ENCODE measurements at regions not wholly inside any gene's neighbourhood (a gene's known extent, or its start where the extent isn't known, plus 50 kb on each side); places are given as distances from the start of the nearest gene placed in this dataset.

DNA sequence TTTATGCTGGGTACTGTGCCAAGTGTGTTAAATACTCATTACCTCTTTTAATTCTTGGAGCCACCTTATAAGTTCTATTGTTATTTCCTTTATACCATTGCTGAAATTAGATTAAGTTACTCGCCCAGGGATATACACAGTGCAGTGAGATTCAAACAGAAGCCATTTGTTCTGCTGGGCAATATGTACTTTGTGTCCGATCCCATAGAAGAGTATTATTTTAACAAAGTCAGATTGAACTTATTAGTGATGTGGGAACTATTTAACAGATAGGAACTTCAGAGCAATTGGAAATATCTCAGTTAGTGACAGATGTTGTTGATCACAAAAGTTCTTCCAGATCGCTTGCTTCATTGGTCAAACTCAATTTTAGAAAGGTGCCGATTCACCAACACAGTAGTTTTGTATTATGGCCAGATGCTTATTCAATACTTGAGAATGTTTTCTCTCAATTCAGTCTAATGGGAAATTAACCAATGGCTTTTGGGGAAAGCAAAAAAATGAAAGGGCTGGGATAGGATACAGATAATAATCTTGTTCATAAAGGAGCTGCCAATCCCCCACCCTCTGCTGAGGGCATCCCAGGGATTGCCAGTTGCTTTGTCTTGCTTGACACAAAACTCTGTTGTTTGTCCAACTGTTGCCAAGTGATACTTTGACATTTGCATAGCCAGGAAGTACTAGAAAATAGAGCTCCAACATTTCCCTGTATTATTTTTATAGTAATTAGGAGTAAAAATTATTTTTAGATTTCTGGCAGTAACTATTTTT lies 94.8 kb upstream of the SEMA6A start:
- Histone ChIP-seq H3K4me1 (ENCODE audit: control insufficient read depth in 3 of 3, insufficient read depth in 2 of 3, low read depth in 1 of 3, low read length in 2 of 3) (no peaks in the 10 kb centered on the region), H3K27ac (ENCODE audit: low read depth in 1 of 3, low read length in 2 of 3) (no peak overlapping the region), H3K36me3 (ENCODE audit: control insufficient read depth in 3 of 3, insufficient read depth in 2 of 3, low read depth in 1 of 3, low read length in 3 of 3) (no peaks in the 10 kb centered on the region), H3K4me3 (ENCODE audit: low read depth in 1 of 3, low read length in 3 of 3) (no peak overlapping the region), H3K9me3 (ENCODE audit: control insufficient read depth in 2 of 2, insufficient read depth in 1 of 2, low read depth in 1 of 2, low read length in 1 of 2) (no peaks in the 10 kb centered on the region), H3K27me3 (ENCODE audit: control insufficient read depth in 3 of 3, insufficient read depth in 3 of 3, low read length in 3 of 3) (no peaks in the 10 kb centered on the region)
- FAIRE-seq (no peak), DNase-seq (no peak)
- WGBS, 3 donors = 81 to 93% (median 93%) methylated on average over 4 of the region's 4 CpGs

DNA sequence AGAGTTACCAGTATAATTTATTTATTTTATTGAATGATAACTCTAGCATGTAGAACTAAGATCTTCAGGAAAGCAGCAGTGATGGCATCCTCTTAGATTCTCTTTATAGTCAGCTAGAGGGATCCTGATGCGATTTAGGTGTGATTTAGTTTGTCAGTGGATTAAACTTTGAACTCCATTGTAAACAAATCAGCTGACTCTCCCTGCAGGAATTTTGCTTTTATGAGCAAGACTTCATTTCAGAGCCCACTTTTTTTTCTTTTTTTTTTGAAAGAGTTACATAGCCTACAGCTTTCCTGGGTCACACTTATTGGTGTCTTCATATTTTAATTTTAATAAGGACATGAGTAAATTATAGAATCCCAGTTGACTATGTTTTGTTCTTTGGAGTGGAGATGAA lies 93.8 kb upstream of the SEMA6A start:
- no peaks in the 10 kb centered on the region for H3K27me3 ChIP-seq (ENCODE audit: control insufficient read depth in 3 of 3, insufficient read depth in 3 of 3, low read length in 3 of 3)
- no peak overlapping the region for H3K27ac ChIP-seq (ENCODE audit: low read depth in 1 of 3, low read length in 2 of 3)
- no peak for FAIRE-seq
- WGBS, 3 donors = 13 to 46% (median 37%) methylated on average over 1 of the region's 1 CpG
- H3K9me3 ChIP-seq (ENCODE audit: control insufficient read depth in 2 of 2, insufficient read depth in 1 of 2, low read depth in 1 of 2, low read length in 1 of 2) = no peaks in the 10 kb centered on the region
- peak in 1 of 2 donors; percentile 20 for DNase-seq
- no peaks in the 10 kb centered on the region for H3K36me3 ChIP-seq (ENCODE audit: control insufficient read depth in 3 of 3, insufficient read depth in 2 of 3, low read depth in 1 of 3, low read length in 3 of 3)
- no peak overlapping the region for H3K4me3 ChIP-seq (ENCODE audit: low read depth in 1 of 3, low read length in 3 of 3)
- H3K4me1 ChIP-seq (ENCODE audit: control insufficient read depth in 3 of 3, insufficient read depth in 2 of 3, low read depth in 1 of 3, low read length in 2 of 3) = no peaks in the 10 kb centered on the region

DNA sequence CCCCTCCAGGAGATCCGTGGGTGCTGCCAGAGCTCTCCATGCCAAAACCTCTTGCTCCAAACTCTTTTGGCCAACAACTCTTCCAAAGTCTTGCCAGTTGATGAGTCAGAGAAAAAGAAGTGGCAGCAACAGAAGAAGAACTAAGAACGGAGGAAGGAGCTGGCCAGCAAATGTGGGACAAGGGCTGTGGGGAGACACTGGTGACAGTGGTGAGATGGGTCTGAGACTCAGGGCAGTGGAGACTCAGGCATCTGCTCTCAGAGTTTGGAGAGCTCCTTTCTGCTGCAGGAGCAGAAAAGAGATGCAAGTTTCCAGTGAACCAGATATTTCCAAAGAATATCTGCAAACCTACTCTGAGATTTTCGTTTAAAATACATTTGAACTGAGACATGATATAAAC lies 92.3 kb upstream of the SEMA6A start:
- H3K27me3 ChIP-seq (ENCODE audit: control insufficient read depth in 3 of 3, insufficient read depth in 3 of 3, low read length in 3 of 3) = no peaks in the 10 kb centered on the region
- no peak overlapping the region for H3K27ac ChIP-seq (ENCODE audit: low read depth in 1 of 3, low read length in 2 of 3)
- H3K9me3 ChIP-seq (ENCODE audit: control insufficient read depth in 2 of 2, insufficient read depth in 1 of 2, low read depth in 1 of 2, low read length in 1 of 2) = peaks cover 0 to 1% of the 10 kb centered on the region in 2 donors
- no peak overlapping the region for H3K4me3 ChIP-seq (ENCODE audit: low read depth in 1 of 3, low read length in 3 of 3)
- no peaks in the 10 kb centered on the region for H3K36me3 ChIP-seq (ENCODE audit: control insufficient read depth in 3 of 3, insufficient read depth in 2 of 3, low read depth in 1 of 3, low read length in 3 of 3)
- FAIRE-seq = no peak
- H3K4me1 ChIP-seq (ENCODE audit: control insufficient read depth in 3 of 3, insufficient read depth in 2 of 3, low read depth in 1 of 3, low read length in 2 of 3) = no peaks in the 10 kb centered on the region
- no peak for DNase-seq
- 67 to 75% (median 75%) methylated on average over 3 of the region's 3 CpGs for WGBS, 3 donors

DNA sequence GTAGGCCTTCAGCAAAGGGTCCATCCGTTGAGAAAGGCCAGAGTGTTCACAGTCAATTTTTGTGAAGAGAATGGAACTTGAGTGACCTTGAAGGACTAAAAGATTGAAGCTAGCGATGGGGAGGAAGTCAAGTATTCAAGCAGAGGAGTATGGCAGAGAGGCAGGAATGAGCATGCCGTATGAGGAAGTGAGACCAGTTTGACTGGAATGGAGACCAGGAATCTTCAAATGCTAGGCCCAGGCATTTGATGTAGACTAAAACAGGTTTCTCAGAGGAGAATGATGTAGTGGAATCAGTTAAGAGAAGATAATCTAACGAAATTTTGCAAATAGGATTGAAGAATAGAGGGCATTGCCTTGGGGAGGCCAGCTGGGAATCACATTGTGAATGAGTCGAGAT lies 90.4 kb upstream of the SEMA6A start:
- Histone ChIP-seq H3K4me3 (ENCODE audit: low read depth in 1 of 3, low read length in 3 of 3) (no peak overlapping the region), H3K36me3 (ENCODE audit: control insufficient read depth in 3 of 3, insufficient read depth in 2 of 3, low read depth in 1 of 3, low read length in 3 of 3) (no peaks in the 10 kb centered on the region), H3K9me3 (ENCODE audit: control insufficient read depth in 2 of 2, insufficient read depth in 1 of 2, low read depth in 1 of 2, low read length in 1 of 2) (peaks cover 0 to 17% of the 10 kb centered on the region in 2 donors), H3K27me3 (ENCODE audit: control insufficient read depth in 3 of 3, insufficient read depth in 3 of 3, low read length in 3 of 3) (no peaks in the 10 kb centered on the region), H3K4me1 (ENCODE audit: control insufficient read depth in 3 of 3, insufficient read depth in 2 of 3, low read depth in 1 of 3, low read length in 2 of 3) (no peaks in the 10 kb centered on the region), H3K27ac (ENCODE audit: low read depth in 1 of 3, low read length in 2 of 3) (no peak overlapping the region)
- FAIRE-seq = no peak
- DNase-seq = no peak
- WGBS, 3 donors = 61 to 79% (median 69%) methylated on average over 5 of the region's 5 CpGs

DNA sequence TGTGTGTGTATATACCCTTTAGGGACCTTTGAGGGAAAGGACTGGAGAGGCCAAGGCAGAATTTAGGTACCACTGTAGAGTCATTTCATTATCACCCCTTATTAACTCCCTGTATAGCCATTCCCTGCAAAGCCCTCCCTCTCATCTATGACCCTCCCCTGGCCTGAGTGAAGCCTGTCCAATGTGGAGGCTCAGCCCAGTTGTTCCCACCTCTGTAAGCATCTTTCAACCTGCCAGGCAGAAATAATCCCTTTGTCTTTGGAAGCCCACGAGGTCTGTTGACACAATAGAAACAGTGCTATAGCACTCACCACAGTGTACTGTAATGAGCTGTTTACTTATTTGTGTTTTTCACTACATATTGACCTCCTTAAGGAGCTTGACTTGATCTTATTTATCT lies 88.5 kb upstream of the SEMA6A start:
- WGBS, 3 donors = 56 to 67% (median 58%) methylated on average over 1 of the region's 1 CpG
- Histone ChIP-seq H3K27me3 (ENCODE audit: control insufficient read depth in 3 of 3, insufficient read depth in 3 of 3, low read length in 3 of 3) (no peaks in the 10 kb centered on the region), H3K4me1 (ENCODE audit: control insufficient read depth in 3 of 3, insufficient read depth in 2 of 3, low read depth in 1 of 3, low read length in 2 of 3) (no peaks in the 10 kb centered on the region), H3K36me3 (ENCODE audit: control insufficient read depth in 3 of 3, insufficient read depth in 2 of 3, low read depth in 1 of 3, low read length in 3 of 3) (no peaks in the 10 kb centered on the region), H3K4me3 (ENCODE audit: low read depth in 1 of 3, low read length in 3 of 3) (no peak overlapping the region), H3K27ac (ENCODE audit: low read depth in 1 of 3, low read length in 2 of 3) (no peak overlapping the region), H3K9me3 (ENCODE audit: control insufficient read depth in 2 of 2, insufficient read depth in 1 of 2, low read depth in 1 of 2, low read length in 1 of 2) (peaks cover 0 to 17% of the 10 kb centered on the region in 2 donors)
- FAIRE-seq (no peak), DNase-seq (no peak)

DNA sequence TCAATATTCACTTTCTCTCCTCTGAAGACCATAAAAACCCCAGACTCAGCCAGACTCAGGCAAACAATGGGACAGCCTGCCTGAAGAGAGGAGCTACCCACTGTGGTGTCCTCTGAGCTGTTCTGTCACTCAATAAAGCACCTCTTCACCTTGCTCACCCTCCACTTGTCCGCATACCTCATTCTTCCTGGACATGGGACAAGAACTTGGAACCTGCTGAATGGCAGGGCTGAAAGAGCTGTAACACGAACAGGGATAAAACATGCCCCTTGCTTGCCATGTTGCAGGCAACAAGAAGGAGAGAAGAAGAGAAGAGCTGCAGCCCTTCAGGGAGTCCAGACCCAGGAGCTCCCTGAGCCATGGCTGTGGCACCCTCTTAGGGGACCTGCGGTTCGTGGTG lies 86.8 kb upstream of the SEMA6A start:
- H3K9me3 ChIP-seq (ENCODE audit: control insufficient read depth in 2 of 2, insufficient read depth in 1 of 2, low read depth in 1 of 2, low read length in 1 of 2) = peaks cover 0 to 17% of the 10 kb centered on the region in 2 donors

DNA sequence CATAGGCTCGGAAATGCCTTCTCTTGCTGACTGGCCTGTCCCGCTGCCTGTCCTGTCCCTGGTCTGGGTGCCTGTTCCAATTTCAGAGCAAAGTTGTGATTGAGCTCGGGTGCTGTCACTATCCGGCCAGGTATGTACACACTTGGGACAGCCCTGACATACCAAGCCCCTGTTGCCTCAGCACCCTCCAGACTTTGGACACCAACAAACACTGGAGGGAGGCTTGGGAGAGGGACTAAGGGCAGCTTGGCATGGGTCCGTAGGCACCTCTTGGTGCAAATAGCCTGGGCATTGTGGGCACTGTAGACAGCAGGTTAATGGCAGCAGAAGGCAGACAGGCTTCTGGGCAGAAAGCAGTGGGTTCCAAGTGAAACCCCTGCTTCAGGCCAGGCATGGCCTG lies 86.3 kb upstream of the SEMA6A start:
- DNase-seq = no peak
- Histone ChIP-seq H3K9me3 (ENCODE audit: control insufficient read depth in 2 of 2, insufficient read depth in 1 of 2, low read depth in 1 of 2, low read length in 1 of 2) (peaks cover 0 to 17% of the 10 kb centered on the region in 2 donors), H3K4me3 (ENCODE audit: low read depth in 1 of 3, low read length in 3 of 3) (no peak overlapping the region), H3K27me3 (ENCODE audit: control insufficient read depth in 3 of 3, insufficient read depth in 3 of 3, low read length in 3 of 3) (peaks cover 0 to 2% (median 0%) of the 10 kb centered on the region in 3 donors), H3K36me3 (ENCODE audit: control insufficient read depth in 3 of 3, insufficient read depth in 2 of 3, low read depth in 1 of 3, low read length in 3 of 3) (no peaks in the 10 kb centered on the region), H3K4me1 (ENCODE audit: control insufficient read depth in 3 of 3, insufficient read depth in 2 of 3, low read depth in 1 of 3, low read length in 2 of 3) (no peaks in the 10 kb centered on the region), H3K27ac (ENCODE audit: low read depth in 1 of 3, low read length in 2 of 3) (no peak overlapping the region)
- FAIRE-seq = no peak
- 91 to 93% (median 92%) methylated on average over 5 of the region's 5 CpGs for WGBS, 3 donors

More for the DNA sequence above, 86.8 kb upstream of the SEMA6A start:
- no peak for FAIRE-seq
- no peak overlapping the region for H3K27ac ChIP-seq (ENCODE audit: low read depth in 1 of 3, low read length in 2 of 3)
- H3K27me3 ChIP-seq (ENCODE audit: control insufficient read depth in 3 of 3, insufficient read depth in 3 of 3, low read length in 3 of 3) = peaks cover 0 to 2% (median 0%) of the 10 kb centered on the region in 3 donors
- H3K4me1 ChIP-seq (ENCODE audit: control insufficient read depth in 3 of 3, insufficient read depth in 2 of 3, low read depth in 1 of 3, low read length in 2 of 3) = no peaks in the 10 kb centered on the region
- H3K36me3 ChIP-seq (ENCODE audit: control insufficient read depth in 3 of 3, insufficient read depth in 2 of 3, low read depth in 1 of 3, low read length in 3 of 3) = no peaks in the 10 kb centered on the region
- no peak for DNase-seq
- 63 to 84% (median 72%) methylated on average over 4 of the region's 4 CpGs for WGBS, 3 donors
- no peak overlapping the region for H3K4me3 ChIP-seq (ENCODE audit: low read depth in 1 of 3, low read length in 3 of 3)

DNA sequence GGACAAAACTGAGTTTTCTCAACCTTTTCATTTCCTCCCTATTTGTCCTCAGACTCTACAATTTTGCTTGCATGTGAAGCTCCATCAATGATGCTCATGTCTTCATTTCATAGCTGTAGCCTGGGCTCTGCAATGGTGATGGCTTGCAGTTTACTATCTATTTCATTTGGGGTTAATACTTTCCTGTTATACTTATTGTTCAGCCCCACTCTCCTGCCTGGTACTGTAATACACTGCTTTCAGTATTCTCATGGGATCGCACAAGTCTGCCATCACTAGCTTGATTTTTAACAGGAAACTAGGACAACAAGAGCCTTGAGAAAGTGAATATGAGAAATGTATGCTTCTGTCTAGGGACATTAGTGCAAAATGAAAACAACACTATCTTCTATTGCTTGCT lies 84.2 kb upstream of the SEMA6A start:
- Histone ChIP-seq H3K27me3 (ENCODE audit: control insufficient read depth in 3 of 3, insufficient read depth in 3 of 3, low read length in 3 of 3) (peaks cover 0 to 2% (median 0%) of the 10 kb centered on the region in 3 donors), H3K4me3 (ENCODE audit: low read depth in 1 of 3, low read length in 3 of 3) (no peak overlapping the region), H3K9me3 (ENCODE audit: control insufficient read depth in 2 of 2, insufficient read depth in 1 of 2, low read depth in 1 of 2, low read length in 1 of 2) (peaks cover 0 to 17% of the 10 kb centered on the region in 2 donors), H3K4me1 (ENCODE audit: control insufficient read depth in 3 of 3, insufficient read depth in 2 of 3, low read depth in 1 of 3, low read length in 2 of 3) (no peaks in the 10 kb centered on the region), H3K36me3 (ENCODE audit: control insufficient read depth in 3 of 3, insufficient read depth in 2 of 3, low read depth in 1 of 3, low read length in 3 of 3) (no peaks in the 10 kb centered on the region), H3K27ac (ENCODE audit: low read depth in 1 of 3, low read length in 2 of 3) (no peak overlapping the region)
- FAIRE-seq = no peak
- DNase-seq = no peak
- 81 to 91% (median 89%) methylated on average over 1 of the region's 1 CpG for WGBS, 3 donors

DNA sequence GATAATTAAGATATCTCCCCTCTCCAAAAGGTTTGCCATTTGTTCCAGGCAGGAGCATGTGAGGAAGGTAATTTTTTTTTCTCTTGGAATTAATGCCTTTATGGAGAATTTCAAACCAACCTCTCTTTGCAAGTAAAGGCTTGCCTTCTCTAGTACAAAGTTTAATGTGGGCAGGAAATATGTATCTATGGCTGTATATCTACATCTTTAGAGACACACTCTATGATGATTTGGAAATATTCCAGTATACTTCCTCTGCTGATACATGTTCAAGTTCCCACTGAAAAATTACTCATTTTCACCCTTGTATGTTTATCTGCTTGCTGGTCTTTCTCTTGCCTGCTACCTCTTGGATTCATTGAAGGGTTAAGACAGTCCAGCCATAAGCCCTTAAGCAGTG lies 83.5 kb upstream of the SEMA6A start:
- H3K36me3 ChIP-seq (ENCODE audit: control insufficient read depth in 3 of 3, insufficient read depth in 2 of 3, low read depth in 1 of 3, low read length in 3 of 3) = no peaks in the 10 kb centered on the region

More for the DNA sequence above, 83.5 kb upstream of the SEMA6A start:
- Histone ChIP-seq H3K4me3 (ENCODE audit: low read depth in 1 of 3, low read length in 3 of 3) (no peak overlapping the region), H3K27ac (ENCODE audit: low read depth in 1 of 3, low read length in 2 of 3) (no peak overlapping the region), H3K4me1 (ENCODE audit: control insufficient read depth in 3 of 3, insufficient read depth in 2 of 3, low read depth in 1 of 3, low read length in 2 of 3) (no peaks in the 10 kb centered on the region), H3K9me3 (ENCODE audit: control insufficient read depth in 2 of 2, insufficient read depth in 1 of 2, low read depth in 1 of 2, low read length in 1 of 2) (peaks cover 0 to 17% of the 10 kb centered on the region in 2 donors), H3K27me3 (ENCODE audit: control insufficient read depth in 3 of 3, insufficient read depth in 3 of 3, low read length in 3 of 3) (peaks cover 0 to 2% (median 0%) of the 10 kb centered on the region in 3 donors)
- FAIRE-seq (no peak), DNase-seq (no peak)
